PC-3 (cell line): ENCODE measurements at regions not wholly inside any gene's neighbourhood (a gene's known extent, or its start where the extent isn't known, plus 50 kb on each side); places are given as distances from the start of the nearest gene placed in this dataset.
A peak's percentile ranks its signal among the peaks of the same experiment; 100 is the strongest.
"Not testable (repeated sequence)": the region's sequence is repeated elsewhere in the genome, so short reads cannot be mapped to it uniquely, and the experiment has no call there.

Source experiments
- ATAC-seq: fragments of 200-7000 bp; cut with Tn5 transposase; 2 replicates; pipeline ENCODE4 v1.9.1; 2020; ENCODE audit warnings: mild to moderate bottlenecking, moderate library complexity
- BruUV-seq: library from RNA; stranded (reverse); fragments of 400-500 nt; replicated peaks from 2 replicates; lab custom pipeline; 2021; lab: Mats Ljungman, UMichigan
- CTCF ChIA-PET: fragments of 300-600 bp; sonication (Branson Sonifier 250); formaldehyde crosslinking; loops from one replicate; lab custom pipeline; 2022; ENCODE audit warnings: antibody characterized with exemption; lab: Charles Lee
- POLR2A ChIA-PET: fragments of 300-600 bp; sonication (Branson Sonifier 250); formaldehyde crosslinking; loops from one replicate; lab custom pipeline; 2022; ENCODE audit warnings: antibody characterized with exemption; ENCODE audit not compliant: unreplicated experiment; lab: Charles Lee
- DNase-seq: peaks from one replicate; pipeline ENCODE4 v3.0.0-alpha.2; 2015
- H2AFZ ChIP-seq: fragments of 300-600 bp; sonication (generic); 2 replicates; pipeline ENCODE4 v1.6.0; 2016; ENCODE audit warnings: antibody characterized with exemption, low read length
- H3F3A ChIP-seq: fragments of 300-600 bp; sonication (generic); one replicate; pipeline ENCODE4 v1.6.0; 2017; ENCODE audit warnings: antibody characterized with exemption, low read length, control low read depth, mild to moderate bottlenecking; ENCODE audit not compliant: unreplicated experiment
- H3K27ac ChIP-seq: fragments of 300-600 bp; sonication (generic); 2 replicates; pipeline ENCODE4 v1.5.1; 2016; ENCODE audit warnings: mild to moderate bottlenecking, low read length
- H3K27me3 ChIP-seq: fragments of 300-600 bp; sonication (generic); 2 replicates; pipeline ENCODE4 v1.6.1; 2016; ENCODE audit warnings: low read length, mixed read lengths
- H3K36me3 ChIP-seq: fragments of 300-600 bp; sonication (generic); 2 replicates; pipeline ENCODE4 v1.6.1; 2016; ENCODE audit warnings: low read depth, mixed run types, low read length, mixed read lengths
- H3K4me1 ChIP-seq: fragments of 300-600 bp; sonication (generic); 2 replicates; pipeline ENCODE4 v1.5.1; 2016; ENCODE audit warnings: low read length; ENCODE audit not compliant: insufficient read depth
- H3K4me2 ChIP-seq: fragments of 300-600 bp; sonication (generic); 2 replicates; pipeline ENCODE4 v1.6.0; 2016; ENCODE audit warnings: low read length
- H3K4me3 ChIP-seq: fragments of 300-600 bp; sonication (generic); 2 replicates; pipeline ENCODE4 v1.5.1; 2016; ENCODE audit warnings: mild to moderate bottlenecking, low read length, mixed read lengths
- H3K79me2 ChIP-seq: fragments of 300-600 bp; sonication (generic); 2 replicates; pipeline ENCODE4 v1.6.1; 2017; ENCODE audit warnings: low read length, mixed read lengths
- H3K9ac ChIP-seq: fragments of 300-600 bp; sonication (generic); 2 replicates; pipeline ENCODE4 v1.6.0; 2016; ENCODE audit warnings: mild to moderate bottlenecking, low read length
- H3K9me2 ChIP-seq: fragments of 300-600 bp; sonication (generic); replicated peaks from 2 replicates; pipeline ENCODE4 v1.6.1; 2016; ENCODE audit warnings: mixed run types, low read length, mixed read lengths
- H3K9me3 ChIP-seq: fragments of 300-600 bp; sonication (generic); 2 replicates; pipeline ENCODE4 v1.6.1; 2016; ENCODE audit warnings: low read length, mixed read lengths
- H4K20me1 ChIP-seq: fragments of 300-600 bp; sonication (generic); 2 replicates; pipeline ENCODE4 v1.6.1; 2016; ENCODE audit warnings: low read length, mixed read lengths
- intact Hi-C: fragments of 100-400 bp; cut with micrococcal nuclease; formaldehyde crosslinking; loops from 2 replicates; pipeline ENCODE4 v1.9.0; 2023

GRCh38 chr7:32741853-32742476 lies 149.6 kb downstream of the KBTBD2 start:
- H3K9me2 ChIP-seq, H2AFZ ChIP-seq, ATAC-seq, H3K4me1 ChIP-seq, H3K79me2 ChIP-seq, H3K4me2 ChIP-seq, H3K9ac ChIP-seq, POLR2A ChIA-PET, H3K27ac ChIP-seq, H3K4me3 ChIP-seq, H3K36me3 ChIP-seq, BruUV-seq, H4K20me1 ChIP-seq, DNase-seq, H3K27me3 ChIP-seq, intact Hi-C loops, CTCF ChIA-PET, H3F3A ChIP-seq, H3K9me3 ChIP-seq: not testable (repeated sequence)

- POLR2A ChIA-PET, H3K9me2 ChIP-seq, H3F3A ChIP-seq, H2AFZ ChIP-seq, H3K4me1 ChIP-seq, ATAC-seq, CTCF ChIA-PET, DNase-seq, H3K9ac ChIP-seq, H3K4me3 ChIP-seq, H3K36me3 ChIP-seq, H4K20me1 ChIP-seq, H3K27ac ChIP-seq, H3K4me2 ChIP-seq, H3K9me3 ChIP-seq, H3K79me2 ChIP-seq, BruUV-seq, H3K27me3 ChIP-seq, intact Hi-C loops: not testable (repeated sequence)
Measured at GRCh38 chr7:32739749-32740148, 151.8 kb downstream of the KBTBD2 start.

- intact Hi-C loops, CTCF ChIA-PET, BruUV-seq: not testable (repeated sequence)
Measured at GRCh38 chr7:32738390-32738789, 153.2 kb downstream of the KBTBD2 start.

GRCh38 chr7:32732767-32733166 lies 158.8 kb downstream of the KBTBD2 start:
- H3K36me3 ChIP-seq, H3F3A ChIP-seq, H3K27me3 ChIP-seq, CTCF ChIA-PET, H3K4me3 ChIP-seq, H3K4me2 ChIP-seq, H3K9ac ChIP-seq, H2AFZ ChIP-seq, BruUV-seq, H3K79me2 ChIP-seq, H3K4me1 ChIP-seq, POLR2A ChIA-PET, ATAC-seq, H4K20me1 ChIP-seq, H3K9me3 ChIP-seq, H3K9me2 ChIP-seq, DNase-seq, H3K27ac ChIP-seq, intact Hi-C loops: not testable (repeated sequence)

More at GRCh38 chr7:32738390-32738789, 153.2 kb downstream of the KBTBD2 start:
- ATAC-seq, H3K9me3 ChIP-seq, H3K27ac ChIP-seq, H3K36me3 ChIP-seq, DNase-seq, H3K9me2 ChIP-seq, H3F3A ChIP-seq, H3K4me1 ChIP-seq, H3K9ac ChIP-seq, H4K20me1 ChIP-seq, H2AFZ ChIP-seq, H3K4me2 ChIP-seq, H3K79me2 ChIP-seq, H3K27me3 ChIP-seq, H3K4me3 ChIP-seq, POLR2A ChIA-PET: not testable (repeated sequence)

GRCh38 chr7:32729335-32729675 lies 162.3 kb downstream of the KBTBD2 start:
- H4K20me1 ChIP-seq, H3K36me3 ChIP-seq, H3K27ac ChIP-seq, DNase-seq, H3K4me1 ChIP-seq, H3K9me3 ChIP-seq, H3K9me2 ChIP-seq, ATAC-seq, H3K27me3 ChIP-seq, CTCF ChIA-PET, POLR2A ChIA-PET, BruUV-seq, H3F3A ChIP-seq, intact Hi-C loops: not testable (repeated sequence)
- peaks cover 11% of the 10 kb centered on the region; the same call in 1 of the 2 replicates for H3K79me2 ChIP-seq
- peak overlapping the region; percentile 88 for H3K4me2 ChIP-seq
- H3K9ac ChIP-seq: peak overlapping the region; percentile 66; the same call in 1 of the 2 replicates
- H3K4me3 ChIP-seq: peak overlapping the region; percentile 75
- peak overlapping the region; percentile 74; the same call in 1 of the 2 replicates for H2AFZ ChIP-seq

- H3K9me3 ChIP-seq, intact Hi-C loops, H3K36me3 ChIP-seq, H3K9me2 ChIP-seq, H3K27me3 ChIP-seq, H3F3A ChIP-seq, CTCF ChIA-PET, BruUV-seq, H4K20me1 ChIP-seq, POLR2A ChIA-PET, H3K4me1 ChIP-seq: not testable (repeated sequence)
- 0 out of 2 replicates have a peak overlapping the region, but pooled peaks have one; percentile 26 for H3K27ac ChIP-seq
- H3K9ac ChIP-seq: peak overlapping the region; percentile 66
- peak; percentile 85 for ATAC-seq
- peak overlapping the region; percentile 75 for H3K4me3 ChIP-seq
- peak overlapping the region; percentile 88 for H3K4me2 ChIP-seq
- peaks cover 11% of the 10 kb centered on the region; the same call in 1 of the 2 replicates for H3K79me2 ChIP-seq
- peak; percentile 66 for DNase-seq
- H2AFZ ChIP-seq: peak overlapping the region; percentile 87
Measured at GRCh38 chr7:32728412-32729334, 162.9 kb downstream of the KBTBD2 start.
